ENCODE measurements at regions not wholly inside any gene's neighbourhood (a gene's known extent, or its start where the extent isn't known, plus 50 kb on each side); places are given as distances from the start of the nearest gene placed in this dataset.

- TF ChIP-seq CTCF (conservative IDR thresholded peaks at IDR 0.05; ENCODE audit: low read depth, low read length), result peak; percentile 75
- no peak for TF ChIP-seq EZH2 (IDR thresholded peaks at IDR 0.05; ENCODE audit: low read length, unreplicated experiment)
- no peak for TF ChIP-seq EZH2phosphoT487 (IDR thresholded peaks at IDR 0.05; ENCODE audit: borderline replicate concordance, low read length)
Measured at GRCh38 chr4:11765849-11766453, 337.3 kb upstream of the HS3ST1 start.

Measured in PC-3 (cell line).